ENCODE measurements at regions not wholly inside any gene's neighbourhood (a gene's known extent, or its start where the extent isn't known, plus 50 kb on each side); places are given as distances from the start of the nearest gene placed in this dataset.
A peak's percentile ranks its signal among the peaks of the same experiment; 100 is the strongest.
"Not testable (repeated sequence)": the region's sequence is repeated elsewhere in the genome, so short reads cannot be mapped to it uniquely, and the experiment has no call there.

- no peak for DNase-seq
These were observed 143.7 kb downstream of the FZD1 start for GRCh38 chr7:91407942-91408341.

- DNase-seq: no peak
These were observed 144.3 kb downstream of the FZD1 start for GRCh38 chr7:91408388-91409154.

- peak; percentile 45 for DNase-seq
These were observed 146.8 kb downstream of the FZD1 start for GRCh38 chr7:91411060-91411459.

- no peak for DNase-seq
These were observed 148.1 kb downstream of the FZD1 start for GRCh38 chr7:91412298-91412697.

GRCh38 chr7:91414734-91415133 lies 150.5 kb downstream of the FZD1 start:
- no peak for DNase-seq

GRCh38 chr7:91416155-91416865 lies 152.1 kb downstream of the FZD1 start:
- DNase-seq: no peak

- DNase-seq: no peak
These were observed 156.4 kb downstream of the FZD1 start for GRCh38 chr7:91420606-91421005.

GRCh38 chr7:91421018-91421417 lies 156.8 kb downstream of the FZD1 start:
- DNase-seq: no peak

GRCh38 chr7:91424371-91424770 lies 160.1 kb downstream of the FZD1 start:
- DNase-seq: no peak

GRCh38 chr7:91425149-91425548 lies 160.9 kb downstream of the FZD1 start:
- no peak for DNase-seq

- no peak for DNase-seq
These were observed 162.8 kb downstream of the FZD1 start for GRCh38 chr7:91427051-91427450.

- no peak for DNase-seq
These were observed 167.4 kb downstream of the FZD1 start for GRCh38 chr7:91431601-91432000.

GRCh38 chr7:91434836-91435235 lies 170.6 kb downstream of the FZD1 start:
- DNase-seq: no peak

- no peak for DNase-seq
These were observed 171.3 kb downstream of the FZD1 start for GRCh38 chr7:91435381-91436059.

- DNase-seq: no peak
These were observed 172.4 kb downstream of the FZD1 start for GRCh38 chr7:91436655-91437054.

GRCh38 chr7:91440198-91440597 lies 176.0 kb downstream of the FZD1 start:
- not testable (repeated sequence) for DNase-seq

GRCh38 chr7:91443862-91444261 lies 179.6 kb downstream of the FZD1 start:
- DNase-seq: no peak

GRCh38 chr7:91446819-91447218 lies 182.6 kb downstream of the FZD1 start:
- peak; percentile 8 for DNase-seq

GRCh38 chr7:91455411-91455810 lies 191.2 kb downstream of the FZD1 start:
- no peak for DNase-seq

GRCh38 chr7:91457208-91457607 lies 193.0 kb downstream of the FZD1 start:
- no peak for DNase-seq

GRCh38 chr7:91459539-91459938 lies 195.3 kb downstream of the FZD1 start:
- no peak for DNase-seq

GRCh38 chr7:91462316-91462715 lies 198.1 kb downstream of the FZD1 start:
- DNase-seq: no peak

- no peak for DNase-seq
These were observed 199.1 kb downstream of the FZD1 start for GRCh38 chr7:91463330-91463729.

- DNase-seq: no peak
These were observed 201.4 kb downstream of the FZD1 start for GRCh38 chr7:91465595-91466061.

All from suppressor macrophage treated with lipopolysaccharide for 4 hours (primary cell).